Endothelial cell of umbilical vein (primary cell): ENCODE measurements at regions not wholly inside any gene's neighbourhood (a gene's known extent, or its start where the extent isn't known, plus 50 kb on each side); places are given as distances from the start of the nearest gene placed in this dataset.

Source experiments
- BruUV-seq: library from RNA; stranded (reverse); fragments of 400-500 nt; replicated peaks from 2 replicates; lab custom pipeline; 2021; lab: Mats Ljungman, UMichigan
- CTCF ChIA-PET: fragments of 300-600, 350-600 bp; sonication (Branson Sonifier 250); formaldehyde crosslinking; loops from one replicate; lab custom pipeline; 2021; ENCODE audit warnings: antibody characterized with exemption, inconsistent platforms; lab: Charles Lee
- POLR2A ChIA-PET: fragments of 300-600, 350-600 bp; sonication (Branson Sonifier 250); formaldehyde crosslinking; loops from one replicate; lab custom pipeline; 2021; ENCODE audit warnings: antibody characterized with exemption, inconsistent platforms; lab: Charles Lee
- DNase-seq: peaks from one replicate; pipeline ENCODE4 v3.0.0-alpha.2; 2011; ENCODE audit warnings: low read depth, low spot score
- FAIRE-seq: peaks from 2 replicates; lab custom pipeline; 2011; peaks lifted over from hg19 to GRCh38; lab: Jason Lieb, UNC
- H2AFZ ChIP-seq: 2 replicates; pipeline ENCODE4 v1.6.0; 2012; ENCODE audit warnings: low read depth, low read length, control low read depth, inconsistent platforms
- H3K27ac ChIP-seq: 2 replicates; pipeline ENCODE4 v1.5.1; 2011; ENCODE audit warnings: low read depth, mild to moderate bottlenecking, control low read depth, low read length, moderate library complexity; ENCODE audit not compliant: insufficient read depth
- H3K27me3 ChIP-seq, 2 experiments: 2 replicates each; pipeline versions ENCODE4 v1.6.0 to v1.6.1; 2011; ENCODE audit warnings: low read length in 2 of 2, mixed read lengths in 1 of 2; ENCODE audit not compliant: control insufficient read depth in 2 of 2, insufficient read depth in 2 of 2
- H3K36me3 ChIP-seq, 2 experiments: 2 replicates in 1 of 2; 3 replicates in 1 of 2; pipeline ENCODE4 v1.5.1; 2011; ENCODE audit warnings: low read length in 2 of 2, mild to moderate bottlenecking in 1 of 2, moderate library complexity in 1 of 2; ENCODE audit not compliant: control insufficient read depth in 2 of 2, insufficient read depth in 2 of 2; ENCODE audit errors: extremely low read depth in 1 of 2
- H3K4me1 ChIP-seq: 3 replicates; pipeline ENCODE4 v1.5.1; 2011; ENCODE audit warnings: mild to moderate bottlenecking, low read length; ENCODE audit not compliant: control insufficient read depth, insufficient read depth; ENCODE audit errors: extremely low read depth
- H3K4me2 ChIP-seq: 2 replicates; pipeline ENCODE4 v1.6.1; 2011; ENCODE audit warnings: low read length, control low read depth, mixed read lengths; ENCODE audit not compliant: insufficient read depth
- H3K4me3 ChIP-seq, 3 experiments: fragments of 200-600 bp in 1 of 3; sonication (generic), shearing (Covaris generic) in 1 of 3; replicated peaks in 1 of 3; 2 replicates each; pipeline ENCODE4 v1.5.1; 2011 to 2016; ENCODE audit warnings: control low read depth in 3 of 3, low read length in 3 of 3, mild to moderate bottlenecking in 2 of 3, inconsistent platforms in 1 of 3, low read depth in 1 of 3, moderate library complexity in 1 of 3; ENCODE audit not compliant: insufficient read depth in 1 of 3
- H3K79me2 ChIP-seq: 2 replicates; pipeline ENCODE4 v1.6.0; 2012; ENCODE audit warnings: low read length, inconsistent platforms; ENCODE audit not compliant: control insufficient read depth, insufficient read depth
- H3K9ac ChIP-seq: replicated peaks from 2 replicates; pipeline ENCODE3; 2011; ENCODE audit warnings: low read length, control low read depth; ENCODE audit not compliant: insufficient read depth; ENCODE audit errors: extremely low read depth
- H3K9me1 ChIP-seq: replicated peaks from 3 replicates; pipeline ENCODE4 v1.6.0; 2011; ENCODE audit warnings: mild to moderate bottlenecking, low read length; ENCODE audit not compliant: control insufficient read depth, insufficient read depth; ENCODE audit errors: extremely low read depth
- H3K9me3 ChIP-seq: replicated peaks from 2 replicates; pipeline ENCODE4 v1.5.1; 2012; ENCODE audit warnings: low read length, inconsistent platforms; ENCODE audit not compliant: control insufficient read depth, insufficient read depth
- H4K20me1 ChIP-seq: replicated peaks from 2 replicates; pipeline ENCODE3; 2011; ENCODE audit warnings: mild to moderate bottlenecking, low read length; ENCODE audit not compliant: control insufficient read depth, insufficient read depth; ENCODE audit errors: extremely low read depth
- CTCF ChIP-seq, 2 donors: IDR thresholded peaks; 1 replicate in 1 of 2; 2 replicates in 1 of 2; pipeline ENCODE4 v1.5.1; 2011; ENCODE audit warnings: low read length in 2 of 2, mild to moderate bottlenecking in 2 of 2, moderate library complexity in 2 of 2, control low read depth in 1 of 2, inconsistent platforms in 1 of 2, low read depth in 1 of 2; ENCODE audit not compliant: insufficient read depth in 1 of 2; ENCODE audit errors: extremely low read depth in 1 of 2
- EZH2 ChIP-seq: IDR thresholded peaks from 2 replicates; pipeline ENCODE4 v1.6.1; 2012; ENCODE audit warnings: borderline replicate concordance, low read depth, mild to moderate bottlenecking, moderate library complexity, low read length, inconsistent platforms; ENCODE audit not compliant: severe bottlenecking
- FOS ChIP-seq: IDR thresholded peaks from 2 replicates; pipeline ENCODE4 v1.6.1; 2011; ENCODE audit warnings: mild to moderate bottlenecking, low read length, moderate library complexity, borderline replicate concordance; ENCODE audit not compliant: insufficient read depth
- GATA2 ChIP-seq: IDR thresholded peaks from 2 replicates; pipeline ENCODE4 v1.7.0; 2011; ENCODE audit warnings: low read depth, mild to moderate bottlenecking, moderate library complexity, mixed read lengths, low read length; ENCODE audit not compliant: insufficient read length, insufficient read depth
- JUN ChIP-seq: IDR thresholded peaks from 2 replicates; pipeline ENCODE4 v1.6.1; 2011; ENCODE audit warnings: borderline replicate concordance, low read depth; ENCODE audit not compliant: insufficient read length, insufficient read depth
- MAX ChIP-seq: IDR thresholded peaks from 2 replicates; pipeline ENCODE4 v1.6.1; 2011; ENCODE audit not compliant: insufficient read depth, insufficient read length
- MYC ChIP-seq: IDR thresholded peaks from one replicate; pipeline ENCODE4 v1.6.1; 2011; ENCODE audit warnings: mild to moderate bottlenecking, low read depth, low read length
- POLR2A ChIP-seq: IDR thresholded peaks from 2 replicates; pipeline ENCODE4 v1.6.1; 2012; ENCODE audit warnings: low read depth, mild to moderate bottlenecking, control low read depth, low read length
- POLR2AphosphoS5 ChIP-seq: IDR thresholded peaks from 2 replicates; pipeline ENCODE4 v1.6.1; 2012; ENCODE audit warnings: low read depth, mild to moderate bottlenecking, control low read depth, low read length, moderate library complexity; ENCODE audit not compliant: insufficient read depth
- dilution Hi-C: fragments of 300-500 bp; cut with MboI; formaldehyde crosslinking; loops from one replicate; pipeline ENCODE4 v1.15.0; 2019; ENCODE audit warnings: low sequenced_read_pairs; ENCODE audit not compliant: extremely low pct_ligation_motif_present
- intact Hi-C: fragments of 100-400 bp; cut with micrococcal nuclease; formaldehyde crosslinking; loops from one replicate; pipeline ENCODE4 v1.10.0; 2022

GRCh38 chr20:60288945-60289344 lies 330.7 kb downstream of the CDH26 start:
- CTCF ChIA-PET, result no interaction called here
- DNase-seq (no peak), FAIRE-seq (no peak)
- H3K4me1 ChIP-seq, result no peaks in the 10 kb centered on the region
- dilution Hi-C loops (no loop called here), intact Hi-C loops (no loop called here)
- no peak overlapping the region for H2AFZ ChIP-seq
- H3K9me1 ChIP-seq, result no peaks in the 10 kb centered on the region
- BruUV-seq, result no TSS peak
- no peak overlapping the region for H3K4me3 ChIP-seq
- POLR2A ChIA-PET, result no interaction called here
- no peaks in the 10 kb centered on the region for H3K79me2 ChIP-seq
- no peaks in the 10 kb centered on the region for H3K27me3 ChIP-seq
- H3K9ac ChIP-seq, result no peak overlapping the region
- H3K36me3 ChIP-seq, result no peaks in the 10 kb centered on the region
- peaks cover 4% of the 10 kb centered on the region for H3K9me3 ChIP-seq
- TF ChIP-seq EZH2, result no peak
- TF ChIP-seq POLR2A, result no peak
- no peak for TF ChIP-seq MYC
- no peak for TF ChIP-seq CTCF (IDR thresholded peaks at IDR 0.05; ENCODE audit: extremely low read depth in 1 of 2, insufficient read depth in 1 of 2, low read depth in 1 of 2, low read length in 2 of 2)
- no peak for TF ChIP-seq MAX
- no peak for TF ChIP-seq FOS
- no peak overlapping the region for H3K4me2 ChIP-seq
- H4K20me1 ChIP-seq, result no peaks in the 10 kb centered on the region
- H3K27ac ChIP-seq, result no peak overlapping the region

GRCh38 chr20:60292001-60292520 lies 333.8 kb downstream of the CDH26 start:
- Histone ChIP-seq H3K9me1 (no peaks in the 10 kb centered on the region), H3K4me3 (no peak overlapping the region), H3K27me3 (no peaks in the 10 kb centered on the region), H3K27ac (no peak overlapping the region), H3K36me3 (no peaks in the 10 kb centered on the region), H3K4me2 (no peak overlapping the region), H2AFZ (no peak overlapping the region), H3K79me2 (no peaks in the 10 kb centered on the region), H3K9me3 (peaks cover 4% of the 10 kb centered on the region), H4K20me1 (no peaks in the 10 kb centered on the region), H3K4me1 (no peaks in the 10 kb centered on the region), H3K9ac (no peak overlapping the region)
- dilution Hi-C loops (no loop called here), intact Hi-C loops (no loop called here)
- POLR2A ChIA-PET, result no interaction called here
- no peak for DNase-seq
- no peak for TF ChIP-seq POLR2AphosphoS5
- TF ChIP-seq CTCF (IDR thresholded peaks at IDR 0.05; ENCODE audit: extremely low read depth in 1 of 2, insufficient read depth in 1 of 2, low read depth in 1 of 2, low read length in 2 of 2), result no peak
- TF ChIP-seq FOS, result no peak
- no peak for TF ChIP-seq MAX
- no peak for TF ChIP-seq GATA2
- TF ChIP-seq POLR2A, result no peak
- no peak for TF ChIP-seq JUN
- BruUV-seq, result no TSS peak
- no peak for FAIRE-seq
- CTCF ChIA-PET, result no interaction called here
